ENCODE measurements at regions not wholly inside any gene's neighbourhood (a gene's known extent, or its start where the extent isn't known, plus 50 kb on each side); places are given as distances from the start of the nearest gene placed in this dataset.

GRCh38 chr20:20799716-20800312 lies 87.4 kb upstream of the RALGAPA2 start:
- TF ChIP-seq, protein P1, sequence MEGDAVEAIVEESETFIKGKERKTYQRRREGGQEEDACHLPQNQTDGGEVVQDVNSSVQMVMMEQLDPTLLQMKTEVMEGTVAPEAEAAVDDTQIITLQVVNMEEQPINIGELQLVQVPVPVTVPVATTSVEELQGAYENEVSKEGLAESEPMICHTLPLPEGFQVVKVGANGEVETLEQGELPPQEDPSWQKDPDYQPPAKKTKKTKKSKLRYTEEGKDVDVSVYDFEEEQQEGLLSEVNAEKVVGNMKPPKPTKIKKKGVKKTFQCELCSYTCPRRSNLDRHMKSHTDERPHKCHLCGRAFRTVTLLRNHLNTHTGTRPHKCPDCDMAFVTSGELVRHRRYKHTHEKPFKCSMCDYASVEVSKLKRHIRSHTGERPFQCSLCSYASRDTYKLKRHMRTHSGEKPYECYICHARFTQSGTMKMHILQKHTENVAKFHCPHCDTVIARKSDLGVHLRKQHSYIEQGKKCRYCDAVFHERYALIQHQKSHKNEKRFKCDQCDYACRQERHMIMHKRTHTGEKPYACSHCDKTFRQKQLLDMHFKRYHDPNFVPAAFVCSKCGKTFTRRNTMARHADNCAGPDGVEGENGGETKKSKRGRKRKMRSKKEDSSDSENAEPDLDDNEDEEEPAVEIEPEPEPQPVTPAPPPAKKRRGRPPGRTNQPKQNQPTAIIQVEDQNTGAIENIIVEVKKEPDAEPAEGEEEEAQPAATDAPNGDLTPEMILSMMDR (IDR thresholded peaks at IDR 0.05; ENCODE audit: extremely low read depth, low read depth, low read length) = no peak
- Histone ChIP-seq H4K20me1 (ENCODE audit: insufficient read depth, low read length) (no peaks in the 10 kb centered on the region), H3K4me2 (ENCODE audit: insufficient read depth, low read length) (no peak overlapping the region), H3K4me1 (ENCODE audit: insufficient read depth, low read length) (no peaks in the 10 kb centered on the region), H3K36me3 (ENCODE audit: insufficient read depth, low read length) (no peaks in the 10 kb centered on the region), H3K27me3 (ENCODE audit: insufficient read depth, low read length) (no peaks in the 10 kb centered on the region), H3K79me2 (ENCODE audit: insufficient read depth, low read length) (no peaks in the 10 kb centered on the region), H3K4me3 (ENCODE audit: insufficient read depth, low read length) (no peak overlapping the region), H3K9me3 (ENCODE audit: low read depth, low read length) (no peaks in the 10 kb centered on the region), H2AFZ (ENCODE audit: low read length) (no peak overlapping the region), H3K27ac (ENCODE audit: low read depth, low read length) (no peak overlapping the region)
- no peak for DNase-seq (ENCODE audit: insufficient read length, low spot score, missing footprints)

- H3K9me3 ChIP-seq (ENCODE audit: low read depth, low read length) = no peaks in the 10 kb centered on the region
- no peaks in the 10 kb centered on the region for H3K27me3 ChIP-seq (ENCODE audit: insufficient read depth, low read length)
- H3K4me1 ChIP-seq (ENCODE audit: insufficient read depth, low read length) = no peaks in the 10 kb centered on the region
- TF ChIP-seq, protein P1 (IDR thresholded peaks at IDR 0.05; ENCODE audit: extremely low read depth, low read depth, low read length) = no peak
- DNase-seq (ENCODE audit: insufficient read length, low spot score, missing footprints) = no peak
- H4K20me1 ChIP-seq (ENCODE audit: insufficient read depth, low read length) = no peaks in the 10 kb centered on the region
- no peak overlapping the region for H3K4me3 ChIP-seq (ENCODE audit: insufficient read depth, low read length)
- H3K4me2 ChIP-seq (ENCODE audit: insufficient read depth, low read length) = no peak overlapping the region
- no peaks in the 10 kb centered on the region for H3K36me3 ChIP-seq (ENCODE audit: insufficient read depth, low read length)
- H3K27ac ChIP-seq (ENCODE audit: low read depth, low read length) = no peak overlapping the region
- no peaks in the 10 kb centered on the region for H3K79me2 ChIP-seq (ENCODE audit: insufficient read depth, low read length)
- H2AFZ ChIP-seq (ENCODE audit: low read length) = no peak overlapping the region
Measured at GRCh38 chr20:20797521-20798310, 85.3 kb upstream of the RALGAPA2 start.

GRCh38 chr20:20796766-20797440 lies 84.5 kb upstream of the RALGAPA2 start:
- H3K79me2 ChIP-seq (ENCODE audit: insufficient read depth, low read length) = no peaks in the 10 kb centered on the region
- H3K27me3 ChIP-seq (ENCODE audit: insufficient read depth, low read length) = no peaks in the 10 kb centered on the region
- no peak for DNase-seq (ENCODE audit: insufficient read length, low spot score, missing footprints)
- H3K4me1 ChIP-seq (ENCODE audit: insufficient read depth, low read length) = no peaks in the 10 kb centered on the region
- H3K36me3 ChIP-seq (ENCODE audit: insufficient read depth, low read length) = no peaks in the 10 kb centered on the region
- TF ChIP-seq, protein P1 (IDR thresholded peaks at IDR 0.05; ENCODE audit: extremely low read depth, low read depth, low read length) = no peak
- H3K4me2 ChIP-seq (ENCODE audit: insufficient read depth, low read length) = no peak overlapping the region
- H3K27ac ChIP-seq (ENCODE audit: low read depth, low read length) = no peak overlapping the region
- H4K20me1 ChIP-seq (ENCODE audit: insufficient read depth, low read length) = no peaks in the 10 kb centered on the region
- no peak overlapping the region for H2AFZ ChIP-seq (ENCODE audit: low read length)
- no peak overlapping the region for H3K4me3 ChIP-seq (ENCODE audit: insufficient read depth, low read length)
- no peaks in the 10 kb centered on the region for H3K9me3 ChIP-seq (ENCODE audit: low read depth, low read length)

DNA sequence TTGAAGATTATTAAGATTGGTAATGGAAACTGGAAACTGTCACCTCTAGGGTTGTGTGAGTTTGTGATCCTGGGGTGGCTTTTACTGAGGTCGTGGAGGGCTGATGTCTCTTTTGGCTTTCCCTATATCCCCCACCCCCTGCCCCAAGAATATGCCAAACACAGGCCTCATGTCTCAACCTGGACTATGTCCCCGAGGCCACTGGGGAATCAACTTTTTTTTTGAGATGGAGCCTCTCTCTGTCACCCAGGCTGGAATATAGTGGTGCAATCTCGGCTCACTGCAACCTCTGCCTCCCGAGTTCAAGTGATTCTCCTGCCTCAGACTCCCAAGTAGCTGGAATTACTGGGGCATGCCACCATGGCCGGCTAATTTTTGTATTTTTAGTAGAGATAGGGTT lies 83.3 kb upstream of the RALGAPA2 start:
- H3K4me2 ChIP-seq (ENCODE audit: insufficient read depth, low read length) = no peak overlapping the region
- H3K4me3 ChIP-seq (ENCODE audit: insufficient read depth, low read length) = no peak overlapping the region
- H3K36me3 ChIP-seq (ENCODE audit: insufficient read depth, low read length) = no peaks in the 10 kb centered on the region
- no peaks in the 10 kb centered on the region for H3K9me3 ChIP-seq (ENCODE audit: low read depth, low read length)
- H3K79me2 ChIP-seq (ENCODE audit: insufficient read depth, low read length) = no peaks in the 10 kb centered on the region
- no peaks in the 10 kb centered on the region for H3K4me1 ChIP-seq (ENCODE audit: insufficient read depth, low read length)
- H4K20me1 ChIP-seq (ENCODE audit: insufficient read depth, low read length) = no peaks in the 10 kb centered on the region
- H3K27ac ChIP-seq (ENCODE audit: low read depth, low read length) = no peak overlapping the region
- TF ChIP-seq, protein P1 (IDR thresholded peaks at IDR 0.05; ENCODE audit: extremely low read depth, low read depth, low read length) = no peak
- no peak overlapping the region for H2AFZ ChIP-seq (ENCODE audit: low read length)
- no peaks in the 10 kb centered on the region for H3K27me3 ChIP-seq (ENCODE audit: insufficient read depth, low read length)
- no peak for DNase-seq (ENCODE audit: insufficient read length, low spot score, missing footprints)

Data from osteoblast (primary cell).